Loucy (cell line): ENCODE measurements at regions not wholly inside any gene's neighbourhood (a gene's known extent, or its start where the extent isn't known, plus 50 kb on each side); places are given as distances from the start of the nearest gene placed in this dataset.

ENCODE experiments used
- H2AFZ ChIP-seq: fragments of 200-600 bp; sonication (generic); 2 replicates; pipeline ENCODE4 v1.6.0; 2016; ENCODE audit warnings: antibody characterized with exemption, mild to moderate bottlenecking, low read length, moderate library complexity
- H3F3A ChIP-seq: fragments of 200-600 bp; 2 replicates; pipeline ENCODE4 v1.6.0; 2016; ENCODE audit warnings: antibody characterized with exemption, low read depth, mild to moderate bottlenecking
- H3K27me3 ChIP-seq: fragments of 200-600 bp; sonication (generic); 2 replicates; pipeline ENCODE4 v1.6.1; 2014; ENCODE audit warnings: low read length, mild to moderate bottlenecking; ENCODE audit not compliant: insufficient read depth, poor library complexity, severe bottlenecking
- H3K36me3 ChIP-seq: fragments of 200-600 bp; sonication (generic); 2 replicates; pipeline ENCODE4 v1.6.1; 2016; ENCODE audit warnings: low read length; ENCODE audit not compliant: insufficient read depth
- H3K4me1 ChIP-seq: fragments of 200-600 bp; sonication (generic); 2 replicates; pipeline ENCODE4 v1.5.1; 2014; ENCODE audit warnings: low read length, mild to moderate bottlenecking; ENCODE audit not compliant: insufficient read depth, poor library complexity, severe bottlenecking
- H3K4me2 ChIP-seq: fragments of 200-600 bp; sonication (generic); 2 replicates; pipeline ENCODE4 v1.6.0; 2014; ENCODE audit warnings: antibody characterized with exemption, low read length, low read depth, mild to moderate bottlenecking; ENCODE audit not compliant: poor library complexity, severe bottlenecking
- H3K4me3 ChIP-seq: fragments of 200-600 bp; sonication (generic); 2 replicates; pipeline ENCODE4 v1.5.1; 2014; ENCODE audit warnings: low read length, mild to moderate bottlenecking, mixed read lengths; ENCODE audit not compliant: poor library complexity, severe bottlenecking
- H3K79me2 ChIP-seq: fragments of 200-600 bp; sonication (generic); 2 replicates; pipeline ENCODE4 v1.6.1; 2014; ENCODE audit warnings: low read length; ENCODE audit not compliant: insufficient read depth
- H3K9ac ChIP-seq: fragments of 200-600 bp; sonication (generic); 2 replicates; pipeline ENCODE4 v1.6.0; 2014; ENCODE audit warnings: mild to moderate bottlenecking, low read depth, low read length, moderate library complexity; ENCODE audit not compliant: poor library complexity, severe bottlenecking
- H3K9me2 ChIP-seq: fragments of 200-600 bp; sonication (generic); replicated peaks from 2 replicates; pipeline ENCODE4 v1.6.1; 2016; ENCODE audit warnings: low read depth, low read length, mixed read lengths
- H3K9me3 ChIP-seq: fragments of 200-600 bp; sonication (generic); 2 replicates; pipeline ENCODE4 v1.6.1; 2014; ENCODE audit warnings: mild to moderate bottlenecking, antibody characterized with exemption, low read length, low read depth; ENCODE audit not compliant: insufficient read depth
- H4K20me1 ChIP-seq: fragments of 200-600 bp; sonication (generic); 2 replicates; pipeline ENCODE4 v1.6.0; 2014; ENCODE audit warnings: antibody characterized with exemption, low read length, mild to moderate bottlenecking; ENCODE audit not compliant: insufficient read depth, poor library complexity, severe bottlenecking
- EZH2phosphoT487 ChIP-seq: fragments of 200-600 bp; IDR thresholded peaks from 2 replicates; pipeline ENCODE4 v1.6.1; 2018; ENCODE audit warnings: antibody characterized with exemption, mild to moderate bottlenecking, moderate library complexity, borderline replicate concordance
- TF ChIP-seq, protein P1 (sequence below): fragments of 200-600 bp; sonication (generic); conservative IDR thresholded peaks from 2 replicates; pipeline ENCODE4 v1.5.1; 2014; ENCODE audit warnings: mild to moderate bottlenecking, antibody characterized with exemption, low read length

GRCh38 chr2:185069107-185069506, 470.8 kb downstream of the ZNF804A start:
- H3K4me2 ChIP-seq: no peak overlapping the region
- H2AFZ ChIP-seq: no peak overlapping the region
- H3K79me2 ChIP-seq: no peaks in the 10 kb centered on the region
- no peaks in the 10 kb centered on the region for H3K27me3 ChIP-seq
- no peak overlapping the region for H3K4me3 ChIP-seq
- H3K9me2 ChIP-seq: no peaks in the 10 kb centered on the region
- no peaks in the 10 kb centered on the region for H3F3A ChIP-seq
- H3K9me3 ChIP-seq: no peaks in the 10 kb centered on the region
- H3K9ac ChIP-seq: no peak overlapping the region
- H3K36me3 ChIP-seq: no peaks in the 10 kb centered on the region
- H4K20me1 ChIP-seq: no peaks in the 10 kb centered on the region
- H3K4me1 ChIP-seq: no peaks in the 10 kb centered on the region
- TF ChIP-seq, protein P1, sequence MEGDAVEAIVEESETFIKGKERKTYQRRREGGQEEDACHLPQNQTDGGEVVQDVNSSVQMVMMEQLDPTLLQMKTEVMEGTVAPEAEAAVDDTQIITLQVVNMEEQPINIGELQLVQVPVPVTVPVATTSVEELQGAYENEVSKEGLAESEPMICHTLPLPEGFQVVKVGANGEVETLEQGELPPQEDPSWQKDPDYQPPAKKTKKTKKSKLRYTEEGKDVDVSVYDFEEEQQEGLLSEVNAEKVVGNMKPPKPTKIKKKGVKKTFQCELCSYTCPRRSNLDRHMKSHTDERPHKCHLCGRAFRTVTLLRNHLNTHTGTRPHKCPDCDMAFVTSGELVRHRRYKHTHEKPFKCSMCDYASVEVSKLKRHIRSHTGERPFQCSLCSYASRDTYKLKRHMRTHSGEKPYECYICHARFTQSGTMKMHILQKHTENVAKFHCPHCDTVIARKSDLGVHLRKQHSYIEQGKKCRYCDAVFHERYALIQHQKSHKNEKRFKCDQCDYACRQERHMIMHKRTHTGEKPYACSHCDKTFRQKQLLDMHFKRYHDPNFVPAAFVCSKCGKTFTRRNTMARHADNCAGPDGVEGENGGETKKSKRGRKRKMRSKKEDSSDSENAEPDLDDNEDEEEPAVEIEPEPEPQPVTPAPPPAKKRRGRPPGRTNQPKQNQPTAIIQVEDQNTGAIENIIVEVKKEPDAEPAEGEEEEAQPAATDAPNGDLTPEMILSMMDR: no peak
- TF ChIP-seq EZH2phosphoT487: no peak

- Histone ChIP-seq H3K9me2 (no peaks in the 10 kb centered on the region), H3K9ac (no peak overlapping the region), H3K9me3 (no peaks in the 10 kb centered on the region), H3K27me3 (no peaks in the 10 kb centered on the region), H3K4me1 (no peaks in the 10 kb centered on the region), H4K20me1 (no peaks in the 10 kb centered on the region), H3K4me2 (no peak overlapping the region), H3F3A (no peaks in the 10 kb centered on the region), H3K79me2 (no peaks in the 10 kb centered on the region), H3K36me3 (no peaks in the 10 kb centered on the region), H3K4me3 (no peak overlapping the region), H2AFZ (no peak overlapping the region)
- TF ChIP-seq, protein P1: no peak
- TF ChIP-seq EZH2phosphoT487: no peak
These were observed 475.8 kb downstream of the ZNF804A start for GRCh38 chr2:185074156-185074555.

DNA sequence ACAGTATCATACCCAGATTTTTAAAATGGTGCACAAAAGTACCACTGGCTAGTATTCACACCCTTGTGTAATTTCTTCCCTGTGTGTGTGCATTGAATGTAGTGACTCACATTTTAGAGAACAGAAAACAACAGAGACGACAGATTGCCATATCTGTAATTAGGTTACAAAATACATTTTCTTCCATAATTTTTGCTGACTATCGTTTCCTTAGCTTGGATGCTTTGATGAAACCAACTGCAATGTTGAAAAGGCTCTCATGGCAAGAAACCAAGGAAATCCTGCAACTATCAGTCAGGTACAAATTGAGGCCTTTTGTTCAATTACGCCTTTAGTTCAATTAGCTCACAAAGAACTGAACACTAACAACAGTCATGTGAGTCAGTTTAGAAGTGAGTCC, 484.4 kb downstream of the ZNF804A start:
- H4K20me1 ChIP-seq: no peaks in the 10 kb centered on the region

More for the DNA sequence above, 484.4 kb downstream of the ZNF804A start:
- Histone ChIP-seq H3K4me3 (no peak overlapping the region), H3K79me2 (no peaks in the 10 kb centered on the region), H3K9me2 (no peaks in the 10 kb centered on the region), H3K36me3 (no peaks in the 10 kb centered on the region), H3K9me3 (no peaks in the 10 kb centered on the region), H3K27me3 (no peaks in the 10 kb centered on the region), H3K9ac (no peak overlapping the region), H2AFZ (no peak overlapping the region), H3K4me1 (no peaks in the 10 kb centered on the region), H3K4me2 (no peak overlapping the region), H3F3A (no peaks in the 10 kb centered on the region)
- TF ChIP-seq EZH2phosphoT487: no peak
- TF ChIP-seq, protein P1: no peak
